GM12892 (cell line): ENCODE measurements at regions not wholly inside any gene's neighbourhood (a gene's known extent, or its start where the extent isn't known, plus 50 kb on each side); places are given as distances from the start of the nearest gene placed in this dataset.

ENCODE experiments used
- POLR2A ChIP-seq: IDR thresholded peaks from 2 replicates; pipeline ENCODE4 v1.6.1; 2011; ENCODE audit warnings: low read depth, low read length, control low read depth
- POLR2AphosphoS5 ChIP-seq: IDR thresholded peaks from 2 replicates; pipeline ENCODE4 v1.6.1; 2011; ENCODE audit warnings: low read depth, low read length, control low read depth

DNA sequence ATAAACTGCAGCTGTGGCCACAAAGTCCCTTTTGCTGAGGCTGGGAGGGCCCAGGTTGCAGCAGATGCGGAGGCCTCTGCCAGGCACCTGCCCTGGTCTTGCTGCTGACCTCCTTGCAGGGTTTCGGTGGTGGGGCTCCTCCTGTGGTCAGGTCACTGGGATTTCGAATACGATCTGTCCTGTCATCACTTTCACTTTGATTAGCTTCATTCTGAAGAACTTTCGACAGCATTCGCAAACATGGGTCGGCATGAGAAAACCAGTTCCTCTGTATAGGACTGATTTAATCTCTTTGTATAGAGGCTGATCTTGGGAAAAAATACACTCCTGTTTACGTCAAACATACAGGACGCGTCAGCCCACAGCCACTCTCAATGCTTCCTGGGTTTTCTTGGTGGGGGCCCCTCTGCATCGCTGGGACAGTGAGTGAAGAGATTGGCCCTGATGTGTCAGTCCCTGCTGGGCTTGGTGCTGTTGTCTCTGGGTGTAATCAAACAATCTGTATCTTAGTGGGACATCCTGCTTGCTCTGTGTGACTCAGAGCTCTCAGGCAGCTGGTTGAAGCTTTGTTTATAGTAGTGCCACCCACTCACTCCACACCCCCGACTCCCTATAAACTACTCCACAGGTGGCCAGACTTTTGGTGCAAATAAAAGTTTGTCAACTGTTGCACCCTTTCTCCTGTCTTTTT is 209.4 kb upstream of the CXCR4 start:
- TF ChIP-seq POLR2AphosphoS5 (no peak; the same call in 1 of the 2 replicates), POLR2A (no peak)
